PFSK-1 (cell line): ENCODE measurements at regions not wholly inside any gene's neighbourhood (a gene's known extent, or its start where the extent isn't known, plus 50 kb on each side); places are given as distances from the start of the nearest gene placed in this dataset.

Source experiments
- FOXP2 ChIP-seq: optimal IDR thresholded peaks from 2 replicates; pipeline ENCODE3; 2011; ENCODE audit warnings: borderline replicate concordance, control low read depth, inconsistent platforms; ENCODE audit not compliant: insufficient read depth; ENCODE audit errors: extremely low read length, extremely low read depth
- POLR2AphosphoS5 ChIP-seq: IDR thresholded peaks from 2 replicates; pipeline ENCODE4 v1.6.1; 2012; ENCODE audit warnings: low read depth, mild to moderate bottlenecking, control low read depth, low read length, moderate library complexity
- REST ChIP-seq, 2 experiments: IDR thresholded peaks; 2 replicates each; pipeline versions ENCODE4 v1.6.1 to v1.8.0; 2011 to 2012; ENCODE audit warnings: low read depth in 2 of 2, low read length in 2 of 2, control low read depth in 1 of 2, inconsistent platforms in 1 of 2, mild to moderate bottlenecking in 1 of 2, moderate library complexity in 1 of 2; ENCODE audit not compliant: insufficient read depth in 1 of 2
- SIN3A ChIP-seq: IDR thresholded peaks from 2 replicates; pipeline ENCODE4 v1.6.1; 2012; ENCODE audit warnings: mild to moderate bottlenecking, low read length, moderate library complexity, borderline replicate concordance; ENCODE audit not compliant: insufficient read depth
- TAF1 ChIP-seq: IDR thresholded peaks from 2 replicates; pipeline ENCODE4 v1.6.1; 2012; ENCODE audit warnings: low read length, control low read depth, borderline replicate concordance; ENCODE audit not compliant: insufficient read depth

- TF ChIP-seq REST (IDR thresholded peaks at IDR 0.05; ENCODE audit: insufficient read depth in 1 of 2, low read depth in 2 of 2, low read length in 2 of 2) (no peak), POLR2AphosphoS5 (no peak), TAF1 (no peak), SIN3A (no peak), FOXP2 (no peak)
Measured at GRCh38 chr5:89081360-89081759, 198.4 kb upstream of the MEF2C start.
